ENCODE measurements at regions not wholly inside any gene's neighbourhood (a gene's known extent, or its start where the extent isn't known, plus 50 kb on each side); places are given as distances from the start of the nearest gene placed in this dataset.
A peak's percentile ranks its signal among the peaks of the same experiment; 100 is the strongest.
"Not testable (repeated sequence)": the region's sequence is repeated elsewhere in the genome, so short reads cannot be mapped to it uniquely, and the experiment has no call there.

DNA sequence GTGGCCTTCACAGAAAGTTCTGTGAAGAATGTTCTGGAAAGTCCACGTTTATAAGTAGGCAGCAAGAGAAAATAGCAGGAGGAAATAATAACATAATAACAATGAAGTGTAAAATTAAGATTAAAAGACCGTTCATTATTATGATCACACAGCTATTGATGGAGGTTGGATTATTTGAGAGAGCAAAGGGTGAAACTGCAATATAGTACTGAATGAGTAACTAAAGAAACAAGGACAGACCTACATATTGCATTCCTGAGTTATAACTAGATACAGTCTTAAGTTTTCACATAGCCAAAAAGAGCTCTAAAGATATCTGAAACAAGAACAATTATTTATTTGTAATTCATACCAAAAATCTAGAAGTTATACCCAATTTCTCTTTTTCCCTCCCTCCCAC lies 122.9 kb upstream of the TMEM164 start:
- H3K36me3 ChIP-seq (ENCODE audit: insufficient read depth, low read length) = no peaks in the 10 kb centered on the region
- no peak for DNase-seq
- no peaks in the 10 kb centered on the region for H3K36me3 Mint-ChIP-seq
- H3K27me3 ChIP-seq (ENCODE audit: insufficient read depth, low read length) = no peaks in the 10 kb centered on the region
- ChIA-PET POLR2A (ENCODE audit: partially characterized antibody) (no interaction called here), CTCF (ENCODE audit: partially characterized antibody) (interaction anchor here (4.3 kb wide), 1 partner anchor 11 kb away, joined by 32 read pairs; no protein-coding TSS in a partner anchor)
- H3K27ac ChIP-seq (ENCODE audit: low read depth, low read length) = no peak overlapping the region
- intact Hi-C loops (cut with micrococcal nuclease) = no loop called here
- H3K4me1 Mint-ChIP-seq = no peaks in the 10 kb centered on the region
- no peaks in the 10 kb centered on the region for H3K9me3 ChIP-seq (ENCODE audit: control insufficient read depth in 1 of 2, low read length in 2 of 2)
- H3K27ac Mint-ChIP-seq = no peak overlapping the region
- H3K4me3 Mint-ChIP-seq = no peak overlapping the region
- H3K9me3 Mint-ChIP-seq = no peaks in the 10 kb centered on the region
- H3K4me3 ChIP-seq (ENCODE audit: low read length in 2 of 2) = no peak overlapping the region
- no peaks in the 10 kb centered on the region for H3K4me1 ChIP-seq (ENCODE audit: insufficient read depth, low read length)
- no peaks in the 10 kb centered on the region for H3K27me3 Mint-ChIP-seq

DNA sequence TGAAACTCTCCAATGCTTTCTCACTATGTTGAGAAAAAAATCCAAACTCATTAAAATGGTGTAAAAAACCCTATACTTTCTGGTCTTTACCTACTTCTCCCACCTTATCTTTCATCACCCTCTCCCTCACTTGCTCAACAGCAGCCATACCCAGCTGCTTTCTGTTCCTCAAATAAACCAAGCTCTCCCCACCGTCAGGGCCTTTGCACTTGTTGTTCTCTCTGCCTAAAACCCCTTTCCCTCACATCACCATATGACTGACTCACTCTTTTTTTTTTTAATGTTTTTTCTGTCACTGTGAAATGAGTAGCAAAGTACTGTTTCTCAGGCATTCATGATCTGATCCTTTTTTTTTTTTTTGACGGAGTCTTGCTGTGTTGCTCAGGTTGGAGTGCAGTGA lies 122.3 kb upstream of the TMEM164 start:
- no peaks in the 10 kb centered on the region for H3K27me3 ChIP-seq (ENCODE audit: insufficient read depth, low read length)
- intact Hi-C loops (cut with micrococcal nuclease) = no loop called here
- POLR2A ChIA-PET (ENCODE audit: partially characterized antibody) = no interaction called here
- Mint-ChIP-seq H3K4me3 (no peak overlapping the region), H3K36me3 (no peaks in the 10 kb centered on the region), H3K27ac (peak overlapping the region in 1 of 7 donors; percentile 3), H3K9me3 (no peaks in the 10 kb centered on the region), H3K4me1 (no peaks in the 10 kb centered on the region), H3K27me3 (no peaks in the 10 kb centered on the region)
- H3K36me3 ChIP-seq (ENCODE audit: insufficient read depth, low read length) = no peaks in the 10 kb centered on the region
- no peak overlapping the region for H3K27ac ChIP-seq (ENCODE audit: low read depth, low read length)
- no peak overlapping the region for H3K4me3 ChIP-seq (ENCODE audit: low read length in 2 of 2)
- no peaks in the 10 kb centered on the region for H3K9me3 ChIP-seq (ENCODE audit: control insufficient read depth in 1 of 2, low read length in 2 of 2)
- no peaks in the 10 kb centered on the region for H3K4me1 ChIP-seq (ENCODE audit: insufficient read depth, low read length)
- DNase-seq = no peak
- CTCF ChIA-PET (ENCODE audit: partially characterized antibody) = interaction anchor here (4.3 kb wide), 1 partner anchor 11 kb away, joined by 32 read pairs; no protein-coding TSS in a partner anchor

DNA sequence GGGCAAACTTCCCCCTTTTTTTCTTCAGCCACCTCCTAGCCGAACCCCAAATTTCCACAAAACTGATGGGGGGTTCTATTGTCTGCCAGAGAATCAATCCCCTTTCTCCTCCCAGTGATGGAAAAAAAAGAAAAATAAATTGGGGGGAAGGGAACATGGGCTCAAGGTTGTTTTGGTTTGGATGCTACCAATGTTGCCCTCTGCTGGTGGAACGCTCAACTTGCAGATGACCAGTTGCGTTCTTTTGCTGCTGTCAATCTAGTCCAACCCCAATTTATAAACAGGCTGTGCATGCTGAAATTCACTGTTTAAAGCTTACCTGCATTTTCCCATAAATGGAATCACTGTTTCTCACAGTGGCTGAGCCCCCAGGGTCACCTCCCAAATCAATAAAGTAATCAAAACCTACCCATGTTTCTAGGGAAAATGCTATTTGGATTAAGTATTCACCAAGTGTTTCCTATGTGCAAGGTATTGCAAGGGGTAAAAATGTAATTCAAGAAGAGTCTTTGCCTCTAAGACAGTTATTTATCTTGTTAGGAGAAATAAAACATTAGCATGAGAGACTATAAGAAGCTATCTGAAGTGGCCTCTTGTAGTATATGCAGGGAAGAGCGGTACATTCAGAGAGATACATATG lies 116.7 kb upstream of the TMEM164 start:
- peaks cover 0 to 4% of the 10 kb centered on the region in 2 donors for H3K27me3 Mint-ChIP-seq
- no peak overlapping the region for H3K4me3 Mint-ChIP-seq
- CTCF ChIA-PET (ENCODE audit: partially characterized antibody) = interaction anchor here (1.0 to 1.7 kb wide), 3 partner anchors 9 to 414 kb away, joined by 3 to 6 read pairs (median 5); no protein-coding TSS in a partner anchor
- DNase-seq = peak in 3 of 5 donors; percentile 11 to 21 (median 16)
- Histone ChIP-seq H3K4me3 (ENCODE audit: low read length in 2 of 2) (no peak overlapping the region), H3K4me1 (ENCODE audit: insufficient read depth, low read length) (no peaks in the 10 kb centered on the region), H3K27ac (ENCODE audit: low read depth, low read length) (no peak overlapping the region), H3K27me3 (ENCODE audit: insufficient read depth, low read length) (no peaks in the 10 kb centered on the region), H3K36me3 (ENCODE audit: insufficient read depth, low read length) (no peaks in the 10 kb centered on the region), H3K9me3 (ENCODE audit: control insufficient read depth in 1 of 2, low read length in 2 of 2) (no peaks in the 10 kb centered on the region)
- intact Hi-C loops (cut with micrococcal nuclease) = loop anchor here (1.0 kb wide), 2 partner anchors 173 to 401 kb away; no protein-coding TSS in a partner anchor
- H3K36me3 Mint-ChIP-seq = no peaks in the 10 kb centered on the region
- no peaks in the 10 kb centered on the region for H3K9me3 Mint-ChIP-seq
- peaks cover 0 to 3% (median 0%) of the 10 kb centered on the region in 4 donors for H3K4me1 Mint-ChIP-seq
- peak overlapping the region in 1 of 7 donors; percentile 39 for H3K27ac Mint-ChIP-seq
- POLR2A ChIA-PET (ENCODE audit: partially characterized antibody) = no interaction called here

DNA sequence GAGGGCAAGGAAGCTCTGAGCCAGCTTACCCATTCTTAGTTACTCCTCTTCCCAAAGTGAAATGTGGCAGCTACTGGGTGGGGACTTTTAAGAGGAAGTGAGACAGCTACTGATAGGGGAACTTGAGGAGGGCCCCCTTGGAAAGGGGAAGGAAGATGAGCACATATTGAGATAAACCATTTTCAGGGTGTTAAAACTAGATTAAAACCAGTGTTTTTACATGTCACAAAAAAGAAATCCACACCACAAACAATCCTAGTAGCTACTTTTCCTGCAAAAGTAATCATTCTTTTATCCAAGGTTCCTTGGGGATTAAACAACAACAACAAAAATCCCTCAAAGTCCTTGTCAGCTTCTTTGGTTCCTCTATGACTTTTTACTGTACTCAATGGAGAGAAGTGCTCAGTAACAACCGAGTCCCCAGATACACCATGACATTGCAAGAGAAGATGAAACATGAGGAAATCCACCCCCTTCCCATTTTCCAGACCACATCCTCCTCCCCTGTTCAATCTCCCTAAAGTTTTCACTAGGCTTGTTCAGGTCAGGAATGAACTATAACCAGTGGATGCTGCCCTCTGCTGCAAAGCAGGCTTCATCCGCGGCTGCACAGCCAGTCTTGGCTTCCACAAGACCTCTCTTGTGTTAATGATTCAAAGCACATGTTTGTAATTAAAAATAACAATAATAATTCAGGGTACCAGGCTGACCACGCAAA lies 113.5 kb upstream of the TMEM164 start:
- intact Hi-C loops (cut with micrococcal nuclease) = loop anchor here (10.0 kb wide), 1 partner anchor 255 kb away; no protein-coding TSS in a partner anchor
- Histone ChIP-seq H3K27me3 (ENCODE audit: insufficient read depth, low read length) (no peaks in the 10 kb centered on the region), H3K9me3 (ENCODE audit: control insufficient read depth in 1 of 2, low read length in 2 of 2) (no peaks in the 10 kb centered on the region), H3K4me3 (ENCODE audit: low read length in 2 of 2) (no peak overlapping the region), H3K27ac (ENCODE audit: low read depth, low read length) (no peak overlapping the region), H3K36me3 (ENCODE audit: insufficient read depth, low read length) (no peaks in the 10 kb centered on the region), H3K4me1 (ENCODE audit: insufficient read depth, low read length) (no peaks in the 10 kb centered on the region)
- H3K9me3 Mint-ChIP-seq = no peaks in the 10 kb centered on the region
- peaks cover 0 to 4% of the 10 kb centered on the region in 2 donors for H3K27me3 Mint-ChIP-seq
- H3K27ac Mint-ChIP-seq = peak overlapping the region in 1 of 7 donors; percentile 60
- H3K4me3 Mint-ChIP-seq = no peak overlapping the region
- peaks cover 0 to 3% (median 0%) of the 10 kb centered on the region in 4 donors for H3K4me1 Mint-ChIP-seq
- no peaks in the 10 kb centered on the region for H3K36me3 Mint-ChIP-seq
- DNase-seq = no peak
- ChIA-PET CTCF (ENCODE audit: partially characterized antibody) (interaction anchor here (0.7 kb wide), 1 partner anchor 35 kb away, joined by 3 read pairs; no protein-coding TSS in a partner anchor), POLR2A (ENCODE audit: partially characterized antibody) (no interaction called here)

DNA sequence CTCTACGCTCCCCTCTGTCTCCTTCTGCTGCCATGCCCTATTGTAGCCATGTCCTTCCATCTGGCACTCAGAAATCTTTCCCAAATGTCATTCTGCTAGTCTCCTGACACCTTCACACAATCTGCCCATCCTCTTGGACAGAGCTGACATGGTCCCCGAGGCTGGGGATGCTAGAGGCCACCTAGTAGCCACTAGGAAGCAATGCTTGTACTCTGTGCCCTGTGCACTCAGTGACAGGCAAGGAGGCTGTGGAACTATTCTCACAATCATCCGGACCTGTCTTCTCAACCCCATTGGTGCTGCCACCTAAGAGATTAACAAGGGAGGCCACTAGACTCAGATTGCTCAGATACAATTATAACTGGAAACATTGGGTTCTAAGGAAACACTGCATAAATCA lies 112.6 kb upstream of the TMEM164 start:
- Histone ChIP-seq H3K4me1 (ENCODE audit: insufficient read depth, low read length) (no peaks in the 10 kb centered on the region), H3K4me3 (ENCODE audit: low read length in 2 of 2) (no peak overlapping the region), H3K27ac (ENCODE audit: low read depth, low read length) (no peak overlapping the region), H3K27me3 (ENCODE audit: insufficient read depth, low read length) (no peaks in the 10 kb centered on the region), H3K36me3 (ENCODE audit: insufficient read depth, low read length) (no peaks in the 10 kb centered on the region), H3K9me3 (ENCODE audit: control insufficient read depth in 1 of 2, low read length in 2 of 2) (no peaks in the 10 kb centered on the region)
- CTCF ChIA-PET (ENCODE audit: partially characterized antibody) = interaction anchor here (0.8 to 2.4 kb wide), 21 partner anchors 11 to 417 kb away, joined by 3 to 32 read pairs (median 4); partner anchors contain the start of gene TMEM164
- peaks cover 0 to 3% (median 0%) of the 10 kb centered on the region in 4 donors for H3K4me1 Mint-ChIP-seq
- no peaks in the 10 kb centered on the region for H3K36me3 Mint-ChIP-seq
- peaks cover 0 to 4% of the 10 kb centered on the region in 2 donors for H3K27me3 Mint-ChIP-seq
- H3K27ac Mint-ChIP-seq = no peak overlapping the region
- intact Hi-C loops (cut with micrococcal nuclease) = loop anchor here (10.0 kb wide), 1 partner anchor 255 kb away; no protein-coding TSS in a partner anchor
- H3K4me3 Mint-ChIP-seq = no peak overlapping the region
- POLR2A ChIA-PET (ENCODE audit: partially characterized antibody) = no interaction called here
- no peaks in the 10 kb centered on the region for H3K9me3 Mint-ChIP-seq
- DNase-seq = no peak

DNA sequence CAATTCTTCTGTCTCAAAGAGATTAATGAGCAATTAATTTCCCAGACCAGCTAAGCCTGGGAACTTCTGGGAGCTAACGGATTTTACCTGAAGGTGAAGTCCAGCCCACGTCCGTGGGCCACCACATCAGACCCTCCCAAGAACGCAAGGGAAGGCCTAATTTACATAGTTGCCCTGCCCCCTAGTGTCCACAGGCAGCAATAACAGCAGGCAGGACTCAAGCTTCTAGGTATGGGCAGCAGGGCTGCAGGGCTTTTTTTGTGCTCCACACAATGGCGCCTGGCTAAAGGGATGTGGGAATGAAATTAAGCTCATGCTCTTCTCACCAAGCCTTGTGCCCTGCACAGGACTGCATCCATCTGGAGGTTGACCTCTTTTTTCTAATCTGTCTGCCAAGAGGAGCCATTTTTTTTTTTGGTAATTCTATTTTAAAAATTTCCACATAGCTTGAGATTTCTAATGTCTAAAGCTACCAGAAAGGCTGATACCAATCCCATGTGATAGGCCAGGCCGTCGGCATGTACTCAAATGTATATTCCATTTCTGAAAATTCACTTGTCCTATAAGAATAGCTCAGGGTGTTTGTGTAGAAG lies 111.9 kb upstream of the TMEM164 start:
- Histone ChIP-seq H3K27ac (ENCODE audit: low read depth, low read length) (no peak overlapping the region), H3K4me3 (ENCODE audit: low read length in 2 of 2) (no peak overlapping the region), H3K27me3 (ENCODE audit: insufficient read depth, low read length) (no peaks in the 10 kb centered on the region), H3K36me3 (ENCODE audit: insufficient read depth, low read length) (no peaks in the 10 kb centered on the region), H3K4me1 (ENCODE audit: insufficient read depth, low read length) (no peaks in the 10 kb centered on the region), H3K9me3 (ENCODE audit: control insufficient read depth in 1 of 2, low read length in 2 of 2) (no peaks in the 10 kb centered on the region)
- intact Hi-C loops (cut with micrococcal nuclease) = loop anchor here (1.0 to 10.0 kb wide), 2 partner anchors 254 to 406 kb away; no protein-coding TSS in a partner anchor
- ChIA-PET POLR2A (ENCODE audit: partially characterized antibody) (no interaction called here), CTCF (ENCODE audit: partially characterized antibody) (interaction anchor here (0.7 to 2.4 kb wide), 31 partner anchors 8 to 529 kb away, joined by 3 to 32 read pairs (median 4); partner anchors contain the start of genes NXT2 and TMEM164)
- no peak overlapping the region for H3K27ac Mint-ChIP-seq
- H3K27me3 Mint-ChIP-seq = peaks cover 0 to 4% of the 10 kb centered on the region in 2 donors
- peaks cover 0 to 3% (median 0%) of the 10 kb centered on the region in 4 donors for H3K4me1 Mint-ChIP-seq
- H3K4me3 Mint-ChIP-seq = peak overlapping the region in 1 of 8 donors; percentile 23
- H3K36me3 Mint-ChIP-seq = no peaks in the 10 kb centered on the region
- DNase-seq = peak; percentile 33 to 46 (median 44)
- H3K9me3 Mint-ChIP-seq = no peaks in the 10 kb centered on the region

DNA sequence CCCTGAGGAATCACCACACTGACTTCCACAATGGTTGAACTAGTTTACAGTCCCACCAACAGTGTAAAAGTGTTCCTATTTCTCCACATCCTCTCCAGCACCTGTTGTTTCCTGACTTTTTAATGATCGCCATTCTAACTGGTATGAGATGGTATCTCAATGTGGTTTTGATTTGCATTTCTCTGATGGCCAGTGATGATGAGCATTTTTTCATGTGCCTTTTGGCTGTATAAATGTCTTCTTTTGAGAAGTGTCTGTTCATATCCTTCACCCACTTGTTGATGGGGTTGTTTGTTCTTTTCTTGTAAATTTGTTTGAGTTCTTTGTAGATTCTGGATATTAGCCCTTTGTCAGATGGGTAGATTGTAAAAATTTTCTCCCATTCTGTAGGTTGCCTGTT lies 106.9 kb upstream of the TMEM164 start:
- H3K36me3 Mint-ChIP-seq; H3K27me3 ChIP-seq (ENCODE audit: insufficient read depth, low read length); H3K4me3 Mint-ChIP-seq; CTCF ChIA-PET (ENCODE audit: partially characterized antibody); H3K27me3 Mint-ChIP-seq; H3K4me3 ChIP-seq (ENCODE audit: low read length in 2 of 2); DNase-seq; H3K4me1 ChIP-seq (ENCODE audit: insufficient read depth, low read length); H3K27ac ChIP-seq (ENCODE audit: low read depth, low read length); H3K27ac Mint-ChIP-seq; H3K9me3 Mint-ChIP-seq; POLR2A ChIA-PET (ENCODE audit: partially characterized antibody); H3K36me3 ChIP-seq (ENCODE audit: insufficient read depth, low read length); H3K9me3 ChIP-seq (ENCODE audit: control insufficient read depth in 1 of 2, low read length in 2 of 2); H3K4me1 Mint-ChIP-seq: not testable (repeated sequence)
- intact Hi-C loops (cut with micrococcal nuclease) = loop anchor here (10.0 kb wide), 1 partner anchor 249 kb away; no protein-coding TSS in a partner anchor
